Prostate gland (tissue), 2 donors: ENCODE measurements at regions not wholly inside any gene's neighbourhood (a gene's known extent, or its start where the extent isn't known, plus 50 kb on each side); places are given as distances from the start of the nearest gene placed in this dataset.

ENCODE experiments used
- POLR2A ChIP-seq: fragments of 450-650 bp; IDR thresholded peaks from one replicate; pipeline ENCODE4 v1.6.1; 2016; ENCODE audit warnings: antibody characterized with exemption, mild to moderate bottlenecking
- TF ChIP-seq, protein P1 (sequence below), 4 experiments: fragments of 200-600 bp in 2 of 4; fragments of 450-650 bp in 2 of 4; sonication (generic) in 2 of 4; IDR thresholded peaks; 1 replicate in 3 of 4; 2 replicates in 1 of 4; pipeline ENCODE4 v1.5.1; 2016 to 2019; ENCODE audit warnings: antibody characterized with exemption in 4 of 4, mild to moderate bottlenecking in 2 of 4, moderate library complexity in 2 of 4

DNA sequence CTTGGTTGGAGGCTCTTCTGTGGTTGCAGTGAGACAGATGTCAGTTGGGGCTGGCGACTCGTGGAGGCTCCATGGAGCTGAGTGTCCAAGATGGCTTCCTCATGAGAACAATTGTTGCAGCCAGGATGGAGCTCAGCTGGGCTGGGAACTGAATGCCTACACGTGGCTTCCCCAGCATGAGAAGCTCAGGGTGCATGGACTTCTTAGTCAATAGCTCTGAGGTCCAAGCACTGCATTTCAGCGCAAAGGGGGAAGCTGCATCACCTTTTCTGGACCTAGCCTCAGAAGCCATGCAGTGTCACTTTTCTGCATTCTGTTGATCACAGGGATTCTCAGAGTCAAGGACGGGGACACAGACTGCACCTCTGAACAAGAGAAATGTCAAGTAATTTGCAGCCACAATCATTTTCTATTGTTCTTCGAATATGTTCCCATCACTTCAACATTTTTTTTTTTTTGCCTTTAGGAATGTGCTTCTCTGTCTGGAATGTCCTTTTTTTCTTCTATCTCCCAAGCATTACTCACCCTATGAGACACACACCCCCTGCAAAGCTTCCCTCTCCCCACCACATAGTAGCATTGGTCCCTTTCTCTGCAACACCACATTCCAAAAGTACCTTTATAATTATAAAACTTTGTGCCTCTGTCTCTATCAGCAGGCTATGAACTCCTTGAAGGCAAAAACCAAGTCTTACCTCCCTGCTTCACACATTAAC is 57.5 kb upstream of the STK32A start:
- TF ChIP-seq, protein P1, sequence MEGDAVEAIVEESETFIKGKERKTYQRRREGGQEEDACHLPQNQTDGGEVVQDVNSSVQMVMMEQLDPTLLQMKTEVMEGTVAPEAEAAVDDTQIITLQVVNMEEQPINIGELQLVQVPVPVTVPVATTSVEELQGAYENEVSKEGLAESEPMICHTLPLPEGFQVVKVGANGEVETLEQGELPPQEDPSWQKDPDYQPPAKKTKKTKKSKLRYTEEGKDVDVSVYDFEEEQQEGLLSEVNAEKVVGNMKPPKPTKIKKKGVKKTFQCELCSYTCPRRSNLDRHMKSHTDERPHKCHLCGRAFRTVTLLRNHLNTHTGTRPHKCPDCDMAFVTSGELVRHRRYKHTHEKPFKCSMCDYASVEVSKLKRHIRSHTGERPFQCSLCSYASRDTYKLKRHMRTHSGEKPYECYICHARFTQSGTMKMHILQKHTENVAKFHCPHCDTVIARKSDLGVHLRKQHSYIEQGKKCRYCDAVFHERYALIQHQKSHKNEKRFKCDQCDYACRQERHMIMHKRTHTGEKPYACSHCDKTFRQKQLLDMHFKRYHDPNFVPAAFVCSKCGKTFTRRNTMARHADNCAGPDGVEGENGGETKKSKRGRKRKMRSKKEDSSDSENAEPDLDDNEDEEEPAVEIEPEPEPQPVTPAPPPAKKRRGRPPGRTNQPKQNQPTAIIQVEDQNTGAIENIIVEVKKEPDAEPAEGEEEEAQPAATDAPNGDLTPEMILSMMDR (IDR thresholded peaks at IDR 0.05), result no peak
- no peak for TF ChIP-seq POLR2A
